ENCODE measurements at regions not wholly inside any gene's neighbourhood (a gene's known extent, or its start where the extent isn't known, plus 50 kb on each side); places are given as distances from the start of the nearest gene placed in this dataset.

- TF ChIP-seq KIAA2018 (CRISPR knock-in tag; IDR thresholded peaks at IDR 0.05; ENCODE audit: borderline replicate concordance): no peak
- peak; percentile 55 for TF ChIP-seq SALL1 (CRISPR knock-in tag; IDR thresholded peaks at IDR 0.05)
- TF ChIP-seq ZFAT (CRISPR knock-in tag; conservative IDR thresholded peaks at IDR 0.05): no peak
- TF ChIP-seq TGIF2 (CRISPR knock-in tag; IDR thresholded peaks at IDR 0.05): no peak
- no peak for TF ChIP-seq HMGA1 (CRISPR knock-in tag; conservative IDR thresholded peaks at IDR 0.05)
- TF ChIP-seq, protein P1, sequence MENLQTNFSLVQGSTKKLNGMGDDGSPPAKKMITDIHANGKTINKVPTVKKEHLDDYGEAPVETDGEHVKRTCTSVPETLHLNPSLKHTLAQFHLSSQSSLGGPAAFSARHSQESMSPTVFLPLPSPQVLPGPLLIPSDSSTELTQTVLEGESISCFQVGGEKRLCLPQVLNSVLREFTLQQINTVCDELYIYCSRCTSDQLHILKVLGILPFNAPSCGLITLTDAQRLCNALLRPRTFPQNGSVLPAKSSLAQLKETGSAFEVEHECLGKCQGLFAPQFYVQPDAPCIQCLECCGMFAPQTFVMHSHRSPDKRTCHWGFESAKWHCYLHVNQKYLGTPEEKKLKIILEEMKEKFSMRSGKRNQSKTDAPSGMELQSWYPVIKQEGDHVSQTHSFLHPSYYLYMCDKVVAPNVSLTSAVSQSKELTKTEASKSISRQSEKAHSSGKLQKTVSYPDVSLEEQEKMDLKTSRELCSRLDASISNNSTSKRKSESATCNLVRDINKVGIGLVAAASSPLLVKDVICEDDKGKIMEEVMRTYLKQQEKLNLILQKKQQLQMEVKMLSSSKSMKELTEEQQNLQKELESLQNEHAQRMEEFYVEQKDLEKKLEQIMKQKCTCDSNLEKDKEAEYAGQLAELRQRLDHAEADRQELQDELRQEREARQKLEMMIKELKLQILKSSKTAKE (CRISPR knock-in tag; IDR thresholded peaks at IDR 0.05; ENCODE audit: borderline replicate concordance): peak; percentile 34; the same call in 1 of the 2 replicates
- TF ChIP-seq ZNF441 (CRISPR knock-in tag; IDR thresholded peaks at IDR 0.05; ENCODE audit: borderline replicate concordance): no peak
- no peak for TF ChIP-seq ZNF234 (CRISPR knock-in tag; conservative IDR thresholded peaks at IDR 0.05)
- no peak for TF ChIP-seq MAZ (IDR thresholded peaks at IDR 0.05; ENCODE audit: borderline replicate concordance, low read depth, low read length)
- TF ChIP-seq MAZ (CRISPR knock-in tag; IDR thresholded peaks at IDR 0.05; ENCODE audit: low read depth): no peak
- TF ChIP-seq PHF21A (CRISPR knock-in tag; IDR thresholded peaks at IDR 0.05): 0 out of 2 replicates have a peak, but pooled peaks have one; percentile 39
- no peak for TF ChIP-seq ZMYM4 (CRISPR knock-in tag; IDR thresholded peaks at IDR 0.05)
- TF ChIP-seq FOXC1 (CRISPR knock-in tag; IDR thresholded peaks at IDR 0.05; ENCODE audit: borderline replicate concordance): no peak
- TF ChIP-seq, protein P2, sequence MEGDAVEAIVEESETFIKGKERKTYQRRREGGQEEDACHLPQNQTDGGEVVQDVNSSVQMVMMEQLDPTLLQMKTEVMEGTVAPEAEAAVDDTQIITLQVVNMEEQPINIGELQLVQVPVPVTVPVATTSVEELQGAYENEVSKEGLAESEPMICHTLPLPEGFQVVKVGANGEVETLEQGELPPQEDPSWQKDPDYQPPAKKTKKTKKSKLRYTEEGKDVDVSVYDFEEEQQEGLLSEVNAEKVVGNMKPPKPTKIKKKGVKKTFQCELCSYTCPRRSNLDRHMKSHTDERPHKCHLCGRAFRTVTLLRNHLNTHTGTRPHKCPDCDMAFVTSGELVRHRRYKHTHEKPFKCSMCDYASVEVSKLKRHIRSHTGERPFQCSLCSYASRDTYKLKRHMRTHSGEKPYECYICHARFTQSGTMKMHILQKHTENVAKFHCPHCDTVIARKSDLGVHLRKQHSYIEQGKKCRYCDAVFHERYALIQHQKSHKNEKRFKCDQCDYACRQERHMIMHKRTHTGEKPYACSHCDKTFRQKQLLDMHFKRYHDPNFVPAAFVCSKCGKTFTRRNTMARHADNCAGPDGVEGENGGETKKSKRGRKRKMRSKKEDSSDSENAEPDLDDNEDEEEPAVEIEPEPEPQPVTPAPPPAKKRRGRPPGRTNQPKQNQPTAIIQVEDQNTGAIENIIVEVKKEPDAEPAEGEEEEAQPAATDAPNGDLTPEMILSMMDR (CRISPR knock-in tag; IDR thresholded peaks at IDR 0.05): no peak
- no peak for TF ChIP-seq ZNF343 (CRISPR knock-in tag; IDR thresholded peaks at IDR 0.05)
- no peak for TF ChIP-seq ZNF629 (CRISPR knock-in tag; conservative IDR thresholded peaks at IDR 0.05)
- 0 out of 2 replicates have a peak, but pooled peaks have one; percentile 35 for TF ChIP-seq TBX2 (CRISPR knock-in tag; IDR thresholded peaks at IDR 0.05; ENCODE audit: borderline replicate concordance)
These were observed 228.7 kb downstream of the LACC1 start (continued) for GRCh38 chr13:44108331-44108858.
